OCI-LY1 (cell line): ENCODE measurements at regions not wholly inside any gene's neighbourhood (a gene's known extent, or its start where the extent isn't known, plus 50 kb on each side); places are given as distances from the start of the nearest gene placed in this dataset.

Experiments used
- H2AFZ ChIP-seq: fragments of 200-600 bp; sonication (generic), shearing (Covaris generic); 2 replicates; pipeline ENCODE4 v1.6.0; 2014; ENCODE audit warnings: antibody characterized with exemption, mild to moderate bottlenecking, low read length
- H3F3A ChIP-seq: fragments of 200-600 bp; sonication (generic), shearing (Covaris generic); 2 replicates; pipeline ENCODE4 v1.6.0; 2014; ENCODE audit warnings: mild to moderate bottlenecking, antibody characterized with exemption, low read length, moderate library complexity; ENCODE audit not compliant: insufficient read depth
- H3K27ac ChIP-seq: fragments of 200-600 bp; sonication (generic); 2 replicates; pipeline ENCODE4 v1.5.1; 2014; ENCODE audit warnings: low read length, mixed run types, mild to moderate bottlenecking, low read depth; ENCODE audit not compliant: poor library complexity, severe bottlenecking
- H3K27me3 ChIP-seq: fragments of 200-600 bp; sonication (generic); 2 replicates; pipeline ENCODE4 v1.6.0; 2014; ENCODE audit warnings: antibody characterized with exemption, mild to moderate bottlenecking, low read length, moderate library complexity; ENCODE audit not compliant: insufficient read depth
- H3K36me3 ChIP-seq: fragments of 200-600 bp; sonication (generic); 2 replicates; pipeline ENCODE4 v1.6.1; 2014; ENCODE audit warnings: mild to moderate bottlenecking, antibody characterized with exemption, low read length, moderate library complexity, mixed read lengths; ENCODE audit not compliant: insufficient read depth
- H3K4me1 ChIP-seq: fragments of 200-600 bp; sonication (generic); 2 replicates; pipeline ENCODE4 v1.5.1; 2014; ENCODE audit warnings: mild to moderate bottlenecking, low read length, moderate library complexity; ENCODE audit not compliant: insufficient read depth, severe bottlenecking
- H3K4me2 ChIP-seq: fragments of 200-600 bp; sonication (generic), shearing (Covaris generic); 2 replicates; pipeline ENCODE4 v1.6.1; 2014; ENCODE audit warnings: low read length
- H3K4me3 ChIP-seq: fragments of 200-600 bp; sonication (generic); 2 replicates; pipeline ENCODE4 v1.5.1; 2014; ENCODE audit warnings: low read length, low read depth, mild to moderate bottlenecking, mixed read lengths; ENCODE audit not compliant: poor library complexity, severe bottlenecking
- H3K79me2 ChIP-seq: fragments of 200-600 bp; shearing (Covaris generic); 2 replicates; pipeline ENCODE4 v1.6.1; 2016; ENCODE audit warnings: mixed run types, low read length, mixed read lengths; ENCODE audit not compliant: insufficient read depth
- H3K9ac ChIP-seq: fragments of 200-600 bp; sonication (generic), shearing (Covaris generic); 2 replicates; pipeline ENCODE4 v1.6.1; 2014; ENCODE audit warnings: mild to moderate bottlenecking, low read length, mixed read lengths
- H3K9me2 ChIP-seq: fragments of 200-600 bp; sonication (generic), shearing (Covaris generic); 2 replicates; pipeline ENCODE4 v1.6.1; 2014; ENCODE audit warnings: low read depth, mild to moderate bottlenecking, low read length, mixed read lengths
- H3K9me3 ChIP-seq: fragments of 200-600 bp; shearing (Covaris generic); 2 replicates; pipeline ENCODE4 v1.6.1; 2014; ENCODE audit warnings: low read length, mixed read lengths
- H4K20me1 ChIP-seq: fragments of 200-600 bp; sonication (generic), shearing (Covaris generic); 2 replicates; pipeline ENCODE4 v1.6.0; 2016; ENCODE audit warnings: mild to moderate bottlenecking, low read length; ENCODE audit not compliant: insufficient read depth
- CTCF ChIP-seq: fragments of 200-600 bp; sonication (generic), shearing (Covaris generic); IDR thresholded peaks from 2 replicates; pipeline ENCODE4 v1.5.1; 2017; ENCODE audit warnings: mild to moderate bottlenecking, antibody characterized with exemption, low read length, moderate library complexity, mixed read lengths
- EZH2 ChIP-seq: fragments of 200-600 bp; sonication (generic), shearing (Covaris generic); IDR thresholded peaks from 2 replicates; pipeline ENCODE4 v1.8.0; 2017; ENCODE audit warnings: borderline replicate concordance, mixed run types, mild to moderate bottlenecking, antibody characterized with exemption, low read length, moderate library complexity, mixed read lengths

GRCh38 chr6:92930171-92930570, 489.2 kb downstream of the EPHA7 start:
- Histone ChIP-seq H3F3A (no peaks in the 10 kb centered on the region), H3K9ac (no peak overlapping the region), H3K4me1 (no peaks in the 10 kb centered on the region), H3K36me3 (no peaks in the 10 kb centered on the region), H3K27me3 (no peaks in the 10 kb centered on the region), H4K20me1 (no peaks in the 10 kb centered on the region), H3K9me3 (no peaks in the 10 kb centered on the region), H3K79me2 (no peaks in the 10 kb centered on the region), H3K4me3 (no peak overlapping the region), H3K9me2 (no peaks in the 10 kb centered on the region), H3K4me2 (no peak overlapping the region), H3K27ac (no peak overlapping the region), H2AFZ (no peak overlapping the region)
- TF ChIP-seq EZH2 = no peak
- no peak for TF ChIP-seq CTCF

- Histone ChIP-seq H3K9ac (no peak overlapping the region), H3F3A (no peaks in the 10 kb centered on the region), H3K4me1 (no peaks in the 10 kb centered on the region), H3K4me2 (no peak overlapping the region), H2AFZ (no peak overlapping the region), H3K9me3 (no peaks in the 10 kb centered on the region), H3K27me3 (no peaks in the 10 kb centered on the region), H4K20me1 (no peaks in the 10 kb centered on the region), H3K36me3 (no peaks in the 10 kb centered on the region), H3K27ac (no peak overlapping the region), H3K79me2 (no peaks in the 10 kb centered on the region), H3K9me2 (no peaks in the 10 kb centered on the region), H3K4me3 (no peak overlapping the region)
- TF ChIP-seq CTCF = no peak
- TF ChIP-seq EZH2 = no peak
These were observed 497.0 kb downstream of the EPHA7 start for GRCh38 chr6:92922216-92922806.

GRCh38 chr6:92915466-92915865, 503.9 kb downstream of the EPHA7 start:
- Histone ChIP-seq H2AFZ (no peak overlapping the region), H3K9me2 (no peaks in the 10 kb centered on the region)

More at GRCh38 chr6:92915466-92915865, 503.9 kb downstream of the EPHA7 start:
- Histone ChIP-seq H3K9me3 (no peaks in the 10 kb centered on the region), H3K4me1 (peaks cover 20% of the 10 kb centered on the region), H3F3A (no peaks in the 10 kb centered on the region), H3K4me2 (no peak overlapping the region), H3K27ac (peak overlapping the region; percentile 83), H4K20me1 (no peaks in the 10 kb centered on the region), H3K4me3 (no peak overlapping the region), H3K9ac (no peak overlapping the region; the same call in 1 of the 2 replicates), H3K79me2 (no peaks in the 10 kb centered on the region), H3K36me3 (no peaks in the 10 kb centered on the region), H3K27me3 (no peaks in the 10 kb centered on the region)
- TF ChIP-seq CTCF (no peak), EZH2 (no peak)
